ENCODE measurements at regions not wholly inside any gene's neighbourhood (a gene's known extent, or its start where the extent isn't known, plus 50 kb on each side); places are given as distances from the start of the nearest gene placed in this dataset.

DNA sequence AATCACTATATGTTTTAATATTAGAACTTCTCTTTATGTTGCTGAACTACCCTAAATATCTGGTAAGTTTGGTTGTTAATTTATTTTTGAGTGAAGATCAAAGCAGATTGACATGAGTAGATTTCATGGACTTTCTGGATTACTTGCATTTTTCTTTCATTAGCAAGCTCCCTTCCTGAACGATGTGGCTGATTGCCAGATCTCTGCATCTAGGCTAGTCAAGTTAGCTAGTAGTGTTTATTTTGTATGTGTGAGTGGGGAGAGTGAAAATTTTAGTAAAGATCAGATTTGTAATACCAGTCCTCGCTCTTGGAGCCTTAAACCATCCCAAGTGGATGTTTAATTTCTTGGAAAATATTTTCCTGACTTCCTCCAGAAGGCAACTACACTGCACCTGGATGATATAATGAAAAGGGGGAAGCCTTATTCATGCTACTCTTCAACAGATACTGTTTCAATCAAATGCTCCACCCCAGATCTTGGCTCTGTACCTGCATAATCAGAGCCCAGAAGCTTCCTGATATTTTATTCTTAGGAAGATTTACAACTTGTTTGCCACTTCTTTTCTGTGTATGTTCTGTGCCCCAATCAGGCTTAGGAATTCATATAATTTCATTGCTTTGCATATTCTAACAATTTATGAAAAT lies 143.2 kb upstream of the GRIA4 start:
- H3K4me1 Mint-ChIP-seq (ENCODE audit: low read depth) = no peaks in the 10 kb centered on the region
- no peak overlapping the region for H3K27ac Mint-ChIP-seq
- intact Hi-C loops (cut with micrococcal nuclease) = no loop called here
- no peaks in the 10 kb centered on the region for H3K36me3 Mint-ChIP-seq (ENCODE audit: low read depth)
- no peaks in the 10 kb centered on the region for H3K9me3 Mint-ChIP-seq
- H3K4me3 Mint-ChIP-seq = no peak overlapping the region
- H3K27me3 Mint-ChIP-seq = no peaks in the 10 kb centered on the region

DNA sequence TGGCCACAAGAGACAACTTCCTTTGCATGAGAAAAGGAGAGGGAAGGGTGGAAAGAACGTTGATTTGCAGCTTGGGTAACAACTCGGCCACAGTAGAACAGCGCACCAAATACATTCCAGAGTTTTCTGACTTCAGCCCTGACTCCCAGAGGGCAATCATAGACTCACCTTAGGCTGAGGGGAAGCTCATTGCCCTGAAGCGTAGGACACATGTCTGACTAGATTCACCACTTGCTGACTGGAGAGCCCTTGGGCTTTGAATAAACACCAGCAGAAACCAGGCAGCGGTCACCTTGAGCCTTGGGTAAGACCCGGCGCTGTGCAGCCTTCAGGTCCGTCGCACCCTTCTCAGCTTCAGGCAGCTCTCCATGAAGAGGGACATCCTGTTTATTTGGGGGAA lies 151.8 kb upstream of the GRIA4 start:
- H3K4me1 Mint-ChIP-seq (ENCODE audit: low read depth) = no peaks in the 10 kb centered on the region
- intact Hi-C loops (cut with micrococcal nuclease) = no loop called here
- no peak overlapping the region for H3K4me3 Mint-ChIP-seq
- peaks cover 25% of the 10 kb centered on the region for H3K9me3 Mint-ChIP-seq
- H3K36me3 Mint-ChIP-seq (ENCODE audit: low read depth) = no peaks in the 10 kb centered on the region
- H3K27me3 Mint-ChIP-seq = no peaks in the 10 kb centered on the region
- H3K27ac Mint-ChIP-seq = no peak overlapping the region

DNA sequence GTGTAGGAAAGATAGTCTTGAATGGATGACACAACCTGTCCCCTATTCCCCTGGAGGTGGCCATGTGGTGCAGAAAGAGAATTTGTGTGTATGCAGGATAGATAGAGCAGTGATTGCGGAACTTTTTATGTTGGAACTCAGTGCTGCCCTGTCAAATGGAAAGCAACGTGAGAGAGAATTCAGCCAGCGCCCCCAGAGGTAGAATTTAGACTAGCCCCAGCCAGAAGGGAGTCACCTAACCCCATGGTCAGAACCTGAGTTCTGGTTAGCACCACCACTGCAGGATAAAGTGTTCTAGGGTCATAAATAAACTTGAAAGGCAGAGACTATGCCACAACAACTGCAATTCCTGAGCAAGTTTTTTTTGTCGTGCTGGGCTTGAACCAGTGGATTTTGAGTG lies 152.9 kb upstream of the GRIA4 start:
- Mint-ChIP-seq H3K4me1 (ENCODE audit: low read depth) (no peaks in the 10 kb centered on the region), H3K4me3 (no peak overlapping the region), H3K36me3 (ENCODE audit: low read depth) (no peaks in the 10 kb centered on the region), H3K27me3 (no peaks in the 10 kb centered on the region), H3K27ac (no peak overlapping the region), H3K9me3 (peaks cover 25% of the 10 kb centered on the region)
- intact Hi-C loops (cut with micrococcal nuclease) = no loop called here

DNA sequence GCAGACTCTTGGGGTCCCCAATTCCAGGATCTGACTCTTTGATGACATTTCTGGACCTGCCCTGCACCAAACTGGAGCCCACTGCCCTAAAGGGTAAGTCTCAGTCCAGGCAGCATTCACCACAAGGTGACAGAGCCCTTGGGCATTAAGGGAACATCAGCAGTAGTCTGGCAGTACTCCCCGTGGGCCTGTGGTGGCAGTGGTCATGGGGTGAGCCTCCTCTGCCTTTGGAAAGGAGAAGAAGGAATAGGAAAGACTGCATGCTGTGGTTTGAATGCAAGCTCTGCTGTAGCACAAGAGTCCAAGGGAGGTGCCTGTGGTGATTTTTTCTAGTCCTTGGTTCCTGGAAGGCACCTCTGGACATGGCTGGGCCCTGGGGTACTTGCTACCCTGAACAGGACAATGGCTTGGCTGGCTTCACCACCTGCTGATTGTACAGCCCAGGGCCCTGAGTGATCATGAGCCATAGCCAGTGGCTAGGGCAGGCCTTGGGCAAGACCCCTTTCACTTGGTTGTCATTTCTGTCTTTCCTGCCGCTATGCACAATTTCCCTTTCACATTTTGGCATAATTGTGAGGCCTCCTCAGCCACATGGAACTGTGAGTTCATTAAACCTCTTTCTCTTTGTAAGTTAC lies 160.7 kb upstream of the GRIA4 start:
- no peaks in the 10 kb centered on the region for H3K27me3 Mint-ChIP-seq
- H3K36me3 Mint-ChIP-seq (ENCODE audit: low read depth) = no peaks in the 10 kb centered on the region
- H3K4me3 Mint-ChIP-seq = no peak overlapping the region
- H3K27ac Mint-ChIP-seq = no peak overlapping the region
- no peaks in the 10 kb centered on the region for H3K4me1 Mint-ChIP-seq (ENCODE audit: low read depth)
- peaks cover 13% of the 10 kb centered on the region for H3K9me3 Mint-ChIP-seq
- intact Hi-C loops (cut with micrococcal nuclease) = no loop called here

DNA sequence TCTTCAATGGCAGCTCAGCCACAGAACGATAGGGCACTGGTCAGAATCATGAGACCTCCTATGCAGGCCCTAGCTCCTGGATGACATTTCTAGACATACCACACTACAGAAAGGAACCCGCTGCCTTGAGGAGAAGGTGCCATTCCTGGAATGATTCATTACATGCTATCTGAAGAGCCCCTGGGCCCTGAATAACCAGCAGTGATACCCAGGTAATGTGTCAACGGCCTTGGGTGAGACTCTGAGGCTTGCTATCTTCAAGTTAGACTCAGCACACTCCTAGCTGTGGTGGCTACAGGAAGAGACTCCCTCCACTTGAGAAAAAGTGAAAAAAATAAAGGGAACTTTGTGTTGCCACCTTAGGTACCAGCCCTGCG lies 161.2 kb upstream of the GRIA4 start:
- no peaks in the 10 kb centered on the region for H3K4me1 Mint-ChIP-seq (ENCODE audit: low read depth)
- no peaks in the 10 kb centered on the region for H3K36me3 Mint-ChIP-seq (ENCODE audit: low read depth)
- H3K27ac Mint-ChIP-seq = no peak overlapping the region
- peaks cover 18% of the 10 kb centered on the region for H3K9me3 Mint-ChIP-seq
- intact Hi-C loops (cut with micrococcal nuclease) = no loop called here
- H3K4me3 Mint-ChIP-seq = no peak overlapping the region
- no peaks in the 10 kb centered on the region for H3K27me3 Mint-ChIP-seq

DNA sequence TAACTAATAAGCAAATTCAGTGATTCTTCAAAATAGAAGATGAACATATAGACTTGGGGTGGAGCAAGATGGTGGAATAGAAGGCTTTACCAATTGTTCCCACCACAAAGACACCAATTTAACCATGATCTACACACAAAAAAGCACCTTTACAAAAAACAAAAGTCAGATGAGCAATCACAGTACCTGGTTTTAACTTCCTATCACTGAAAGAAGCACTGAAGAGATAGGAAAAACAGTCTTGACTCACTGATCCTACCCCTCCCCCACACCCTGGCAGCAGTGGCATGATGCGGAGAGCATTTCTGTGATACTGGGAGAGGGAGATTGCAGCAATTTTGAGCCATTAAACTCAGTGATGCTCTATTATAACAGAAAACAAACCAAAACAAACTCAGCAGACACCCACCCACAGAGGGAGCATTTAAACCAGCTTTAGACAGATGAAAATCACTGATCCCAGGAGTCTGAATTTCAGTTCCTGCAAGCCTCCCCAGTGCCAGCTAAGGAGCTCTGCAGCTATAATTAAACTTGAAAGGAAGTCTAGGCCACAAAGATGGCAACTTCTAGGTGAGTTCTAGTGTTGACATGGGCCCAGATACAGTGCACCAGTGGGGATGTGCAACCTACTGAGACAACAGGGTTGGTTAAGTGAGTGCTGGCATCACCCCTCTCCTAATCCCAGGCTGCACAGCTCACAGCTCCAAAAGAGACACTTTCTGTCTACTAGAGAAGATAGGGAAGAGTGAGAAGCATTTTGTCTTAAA lies 161.8 kb upstream of the GRIA4 start:
- Mint-ChIP-seq H3K27ac (no peak overlapping the region), H3K4me3 (no peak overlapping the region), H3K27me3 (no peaks in the 10 kb centered on the region), H3K36me3 (ENCODE audit: low read depth) (no peaks in the 10 kb centered on the region), H3K9me3 (peaks cover 24% of the 10 kb centered on the region), H3K4me1 (ENCODE audit: low read depth) (no peaks in the 10 kb centered on the region)
- intact Hi-C loops (cut with micrococcal nuclease) = no loop called here

DNA sequence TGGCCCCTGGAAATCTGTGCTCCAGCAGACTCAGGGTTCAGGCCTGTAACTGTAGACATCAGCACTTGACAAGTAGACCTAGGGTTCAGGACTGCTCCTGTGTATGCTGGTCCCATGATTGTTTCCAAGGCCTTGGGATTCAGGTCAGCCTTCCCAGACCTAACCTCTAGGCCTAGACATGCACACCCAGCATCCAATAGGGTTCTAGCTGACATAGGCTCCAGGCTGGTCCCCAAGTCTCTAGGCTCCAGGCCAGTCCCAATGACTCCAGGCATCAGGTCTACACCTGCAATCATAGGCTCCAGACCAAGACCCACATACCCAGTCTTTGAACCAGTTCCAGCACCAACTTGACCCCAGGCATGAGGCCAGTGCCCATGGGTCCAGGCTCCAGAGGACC lies 166.2 kb upstream of the GRIA4 start:
- no peaks in the 10 kb centered on the region for H3K4me1 Mint-ChIP-seq (ENCODE audit: low read depth)
- no peak overlapping the region for H3K4me3 Mint-ChIP-seq
- no peaks in the 10 kb centered on the region for H3K27me3 Mint-ChIP-seq
- H3K27ac Mint-ChIP-seq = no peak overlapping the region
- H3K9me3 Mint-ChIP-seq = peaks cover 26% of the 10 kb centered on the region
- H3K36me3 Mint-ChIP-seq (ENCODE audit: low read depth) = no peaks in the 10 kb centered on the region
- intact Hi-C loops (cut with micrococcal nuclease) = no loop called here

DNA sequence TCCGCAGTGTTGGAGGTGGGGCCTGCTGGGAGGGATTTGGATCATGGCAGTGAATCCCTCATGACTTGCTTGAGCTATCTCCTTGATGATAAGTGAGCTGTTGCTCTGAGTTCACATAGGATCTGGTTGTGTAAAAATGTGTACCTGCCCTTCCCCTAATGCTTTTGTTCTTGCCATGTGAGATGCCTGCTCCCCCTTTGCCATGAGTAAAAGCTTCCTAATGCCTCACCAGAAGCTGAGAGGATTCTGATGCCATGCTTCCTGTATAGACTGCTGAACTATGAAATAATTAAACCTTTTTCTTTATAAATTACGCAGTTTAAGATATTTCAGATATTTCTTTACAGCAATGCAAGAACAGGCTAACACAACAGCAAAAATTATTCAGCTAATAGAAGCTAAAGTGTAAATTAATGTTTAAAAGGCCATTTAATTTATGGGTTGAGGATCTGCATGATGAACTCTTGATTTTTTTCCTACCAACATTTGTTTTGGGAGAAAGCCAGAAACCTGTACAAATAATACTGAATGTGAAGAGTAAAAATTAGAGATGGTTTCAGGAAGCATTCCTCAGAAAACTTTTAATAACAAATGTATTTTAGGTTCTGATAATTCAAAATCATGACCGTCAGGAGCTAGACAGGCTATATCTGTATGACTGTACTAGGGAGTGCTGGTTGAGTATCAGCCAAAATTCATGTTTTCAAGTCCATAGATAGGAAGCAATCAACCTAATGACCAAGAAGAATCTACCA lies 177.5 kb upstream of the GRIA4 start:
- H3K9me3 Mint-ChIP-seq = no peaks in the 10 kb centered on the region
- no peaks in the 10 kb centered on the region for H3K36me3 Mint-ChIP-seq (ENCODE audit: low read depth)
- no peaks in the 10 kb centered on the region for H3K27me3 Mint-ChIP-seq
- no peak overlapping the region for H3K27ac Mint-ChIP-seq
- no peaks in the 10 kb centered on the region for H3K4me1 Mint-ChIP-seq (ENCODE audit: low read depth)
- H3K4me3 Mint-ChIP-seq = no peak overlapping the region
- intact Hi-C loops (cut with micrococcal nuclease) = no loop called here

DNA sequence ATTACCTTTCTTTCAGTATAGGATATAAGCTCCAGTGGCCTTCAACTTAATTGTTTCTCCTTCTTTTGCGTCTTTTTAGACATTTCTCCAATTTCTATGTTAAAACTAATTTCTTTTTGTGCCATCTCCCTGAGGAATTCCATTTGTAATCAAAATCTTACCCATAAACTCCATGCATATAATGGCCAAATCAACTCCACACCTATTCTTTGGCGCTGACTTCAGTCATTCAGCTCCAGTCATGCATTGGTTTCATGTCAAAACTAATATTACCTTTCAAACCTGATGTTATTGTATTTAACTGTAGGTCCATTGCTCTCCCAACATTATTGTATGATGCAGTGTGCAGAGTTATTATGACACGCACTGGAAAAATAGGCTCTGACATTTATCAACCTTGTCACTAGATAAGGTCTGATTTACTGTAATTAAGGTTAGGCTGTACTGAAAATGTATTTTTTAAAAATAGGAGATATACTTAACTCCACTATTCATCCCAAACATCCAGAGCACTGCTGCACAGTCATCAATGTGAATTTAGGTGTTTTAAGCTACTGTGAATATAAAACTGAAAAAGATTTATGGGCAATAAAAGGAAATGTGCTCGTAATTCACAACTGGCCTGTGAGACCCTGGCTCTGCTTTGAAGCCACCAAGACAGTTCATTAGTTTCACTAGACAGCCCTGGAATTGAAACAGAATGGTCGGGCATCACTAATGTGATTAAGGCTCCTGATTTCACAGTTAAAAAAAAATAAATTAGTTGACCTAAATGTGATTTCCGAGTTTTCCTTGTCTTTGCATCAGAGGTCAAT lies 180.6 kb upstream of the GRIA4 start:
- intact Hi-C loops (cut with micrococcal nuclease) = no loop called here
- Mint-ChIP-seq H3K9me3 (no peaks in the 10 kb centered on the region), H3K4me3 (no peak overlapping the region), H3K27ac (no peak overlapping the region), H3K36me3 (ENCODE audit: low read depth) (no peaks in the 10 kb centered on the region), H3K4me1 (ENCODE audit: low read depth) (no peaks in the 10 kb centered on the region), H3K27me3 (no peaks in the 10 kb centered on the region)

DNA sequence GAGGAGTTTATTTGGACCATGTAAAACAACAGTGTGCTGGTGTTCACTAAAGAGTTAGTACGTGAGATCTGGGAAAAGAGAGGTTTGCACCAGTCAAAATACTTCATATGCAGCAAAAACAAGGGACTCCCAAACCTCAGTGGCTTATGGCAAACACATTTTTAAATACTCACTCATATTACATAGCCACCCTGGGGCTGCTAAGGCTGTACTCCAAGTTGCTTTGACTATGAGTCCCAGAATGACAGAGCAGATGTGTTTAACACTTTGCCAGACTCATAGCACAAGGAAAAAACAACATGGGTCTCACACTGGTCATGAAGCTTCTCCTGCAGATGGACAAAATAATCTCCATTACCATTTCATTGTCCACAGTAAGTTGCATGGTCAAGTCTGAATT lies 202.8 kb upstream of the GRIA4 start:
- no peak overlapping the region for H3K27ac Mint-ChIP-seq
- H3K4me3 Mint-ChIP-seq = no peak overlapping the region
- no peaks in the 10 kb centered on the region for H3K27me3 Mint-ChIP-seq
- intact Hi-C loops (cut with micrococcal nuclease) = no loop called here
- no peaks in the 10 kb centered on the region for H3K4me1 Mint-ChIP-seq (ENCODE audit: low read depth)
- no peaks in the 10 kb centered on the region for H3K9me3 Mint-ChIP-seq
- no peaks in the 10 kb centered on the region for H3K36me3 Mint-ChIP-seq (ENCODE audit: low read depth)

DNA sequence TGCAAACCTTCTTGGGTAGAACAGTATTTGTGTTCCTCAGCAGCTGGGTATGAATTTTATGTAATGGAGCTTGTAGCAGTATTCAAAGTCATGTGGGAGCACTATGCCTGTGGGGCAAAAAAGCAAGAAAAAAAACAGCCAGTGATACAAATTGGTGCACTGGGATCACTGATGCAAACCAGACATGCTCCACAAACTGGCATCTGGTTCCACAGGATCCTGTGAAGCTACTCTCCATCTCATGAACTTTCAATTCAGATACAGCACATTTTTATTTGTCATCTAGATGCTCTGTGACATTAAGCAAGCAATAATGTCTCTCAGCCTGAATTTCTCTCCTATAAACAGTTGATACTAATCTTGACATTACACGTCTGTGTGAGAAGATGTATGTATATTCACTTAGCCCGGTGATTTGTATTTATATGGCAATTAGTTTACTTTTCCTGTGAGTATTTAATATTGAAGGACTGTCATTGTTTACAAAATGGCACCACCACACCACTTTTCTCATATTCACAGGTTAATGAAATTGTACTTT lies 208.5 kb upstream of the GRIA4 start:
- Mint-ChIP-seq H3K4me3 (no peak overlapping the region), H3K9me3 (no peaks in the 10 kb centered on the region), H3K27ac (no peak overlapping the region), H3K27me3 (no peaks in the 10 kb centered on the region), H3K36me3 (ENCODE audit: low read depth) (no peaks in the 10 kb centered on the region), H3K4me1 (ENCODE audit: low read depth) (peaks cover 9% of the 10 kb centered on the region)
- intact Hi-C loops (cut with micrococcal nuclease) = no loop called here

DNA sequence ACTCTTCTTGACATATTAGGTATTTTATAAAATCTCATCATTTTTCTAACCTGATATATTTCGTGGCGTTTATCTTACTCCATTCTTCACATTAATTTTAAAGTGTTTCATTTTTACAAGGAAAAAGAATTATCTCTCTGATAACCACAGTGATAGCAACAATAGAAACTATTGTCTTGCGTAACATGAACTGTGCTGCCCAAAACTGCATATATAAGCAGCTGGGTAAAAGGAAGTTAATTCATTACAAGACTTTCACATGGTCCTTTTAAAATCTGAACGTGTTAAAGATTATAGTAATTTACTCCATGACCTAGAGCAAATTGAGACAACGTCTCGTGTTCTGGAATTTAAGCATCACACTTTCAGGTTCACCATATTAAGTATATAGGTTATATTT lies 210.4 kb upstream of the GRIA4 start:
- H3K27ac Mint-ChIP-seq = no peak overlapping the region
- intact Hi-C loops (cut with micrococcal nuclease) = no loop called here
- H3K9me3 Mint-ChIP-seq = no peaks in the 10 kb centered on the region
- no peaks in the 10 kb centered on the region for H3K27me3 Mint-ChIP-seq
- H3K36me3 Mint-ChIP-seq (ENCODE audit: low read depth) = no peaks in the 10 kb centered on the region
- peaks cover 9% of the 10 kb centered on the region for H3K4me1 Mint-ChIP-seq (ENCODE audit: low read depth)
- no peak overlapping the region for H3K4me3 Mint-ChIP-seq

DNA sequence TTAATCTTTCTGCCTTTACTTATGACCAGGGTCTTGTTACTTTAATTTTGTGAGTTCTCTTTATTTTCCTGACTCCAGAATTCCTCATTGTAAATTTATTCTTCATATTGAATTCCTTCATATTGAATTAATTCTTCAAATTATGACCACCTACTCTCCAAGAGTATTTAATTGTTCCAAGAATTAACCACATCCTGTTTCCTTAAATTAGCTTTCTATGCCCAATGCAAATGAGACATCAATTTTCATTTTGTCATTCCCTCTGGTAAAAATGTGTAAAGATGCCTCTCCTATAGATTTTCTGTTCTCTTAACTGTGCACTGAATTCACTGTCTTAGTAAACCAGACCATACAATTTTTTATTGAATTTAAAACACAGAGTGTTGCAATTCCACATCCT lies 211.2 kb upstream of the GRIA4 start:
- Mint-ChIP-seq H3K4me1 (ENCODE audit: low read depth) (peaks cover 9% of the 10 kb centered on the region), H3K27me3 (no peaks in the 10 kb centered on the region)
- intact Hi-C loops (cut with micrococcal nuclease) = no loop called here

More for the DNA sequence above, 211.2 kb upstream of the GRIA4 start:
- Mint-ChIP-seq H3K27ac (no peak overlapping the region), H3K36me3 (ENCODE audit: low read depth) (no peaks in the 10 kb centered on the region), H3K9me3 (no peaks in the 10 kb centered on the region), H3K4me3 (no peak overlapping the region)
